H9 (cell line): ENCODE measurements at regions not wholly inside any gene's neighbourhood (a gene's known extent, or its start where the extent isn't known, plus 50 kb on each side); places are given as distances from the start of the nearest gene placed in this dataset.

ENCODE experiments used
- DNase-seq: peaks from one replicate; pipeline ENCODE4 v3.0.0-alpha.2; 2017
- H2AFZ ChIP-seq: one replicate; pipeline ENCODE4 v1.6.1; 2013; ENCODE audit warnings: mild to moderate bottlenecking, low read length, control low read depth, moderate library complexity
- H2AK5ac ChIP-seq: 2 replicates; pipeline ENCODE4 v1.6.1; 2013; ENCODE audit warnings: low read length, control low read depth, mixed read lengths; ENCODE audit not compliant: insufficient read length
- H2BK120ac ChIP-seq: one replicate; pipeline ENCODE4 v1.6.1; 2013; ENCODE audit warnings: low read depth, mild to moderate bottlenecking, low read length, control low read depth, inconsistent platforms; ENCODE audit not compliant: poor library complexity, severe bottlenecking
- H2BK12ac ChIP-seq: 2 replicates; pipeline ENCODE4 v1.6.1; 2013; ENCODE audit warnings: low read length, control low read depth, mixed read lengths, low read depth; ENCODE audit not compliant: insufficient read length
- H2BK15ac ChIP-seq: 2 replicates; pipeline ENCODE4 v1.6.1; 2013; ENCODE audit warnings: low read depth, low read length, control low read depth
- H2BK20ac ChIP-seq: one replicate; pipeline ENCODE4 v1.6.1; 2013; ENCODE audit warnings: low read depth, mild to moderate bottlenecking, low read length, control low read depth, inconsistent platforms; ENCODE audit not compliant: poor library complexity, severe bottlenecking
- H2BK5ac ChIP-seq: 2 replicates; pipeline ENCODE4 v1.6.1; 2013; ENCODE audit warnings: low read length, control low read depth, mixed read lengths; ENCODE audit not compliant: insufficient read length
- H3K14ac ChIP-seq: 2 replicates; pipeline ENCODE4 v1.6.1; 2013; ENCODE audit warnings: low read length, control low read depth; ENCODE audit not compliant: insufficient read depth
- H3K18ac ChIP-seq: 2 replicates; pipeline ENCODE4 v1.6.1; 2013; ENCODE audit warnings: low read depth, mild to moderate bottlenecking, mixed read lengths, low read length, control low read depth; ENCODE audit not compliant: insufficient read length
- H3K23ac ChIP-seq: 2 replicates; pipeline ENCODE4 v1.6.1; 2013; ENCODE audit warnings: low read length, control low read depth, mixed read lengths, low read depth; ENCODE audit not compliant: insufficient read length
- H3K23me2 ChIP-seq: 2 replicates; pipeline ENCODE4 v1.6.1; 2013; ENCODE audit warnings: low read depth, mild to moderate bottlenecking, mixed read lengths, low read length, control low read depth; ENCODE audit not compliant: insufficient read length, poor library complexity, severe bottlenecking
- H3K27ac ChIP-seq: 2 replicates; pipeline ENCODE4 v1.5.1; 2013; ENCODE audit warnings: low read length, control low read depth, mixed read lengths, low read depth; ENCODE audit not compliant: insufficient read length
- H3K27me3 ChIP-seq: 2 replicates; pipeline ENCODE4 v1.6.1; 2013; ENCODE audit warnings: low read length, control low read depth, inconsistent platforms; ENCODE audit not compliant: insufficient read depth
- H3K4ac ChIP-seq: 2 replicates; pipeline ENCODE4 v1.6.1; 2013; ENCODE audit warnings: low read depth, mild to moderate bottlenecking, control low read depth, inconsistent platforms, low read length, moderate library complexity
- H3K4me1 ChIP-seq: 2 replicates; pipeline ENCODE4 v1.6.1; 2013; ENCODE audit warnings: low read length, control low read depth, inconsistent platforms; ENCODE audit not compliant: insufficient read depth
- H3K4me2 ChIP-seq: 2 replicates; pipeline ENCODE4 v1.6.1; 2013; ENCODE audit warnings: low read length, control low read depth, mixed read lengths; ENCODE audit not compliant: insufficient read length, insufficient read depth
- H3K56ac ChIP-seq: 2 replicates; pipeline ENCODE4 v1.6.1; 2013; ENCODE audit warnings: low read depth, mild to moderate bottlenecking, mixed read lengths, low read length, control low read depth; ENCODE audit not compliant: insufficient read length
- H3K79me1 ChIP-seq: 2 replicates; pipeline ENCODE4 v1.6.1; 2013; ENCODE audit warnings: low read depth, mild to moderate bottlenecking, moderate library complexity, low read length, control low read depth, inconsistent platforms; ENCODE audit not compliant: insufficient read depth, poor library complexity, severe bottlenecking
- H3K79me2 ChIP-seq: 2 replicates; pipeline ENCODE4 v1.6.1; 2013; ENCODE audit warnings: low read length, control low read depth, inconsistent platforms; ENCODE audit not compliant: insufficient read depth
- H3K9ac ChIP-seq: 2 replicates; pipeline ENCODE4 v1.6.1; 2013; ENCODE audit warnings: low read length, control low read depth, mixed read lengths; ENCODE audit not compliant: insufficient read length; ENCODE audit errors: extremely low read depth
- H3K9me3 ChIP-seq: one replicate; pipeline ENCODE4 v1.6.1; 2013; ENCODE audit warnings: low read depth, low read length, inconsistent platforms; ENCODE audit not compliant: control insufficient read depth
- H3T11ph ChIP-seq: one replicate; pipeline ENCODE4 v1.6.1; 2013; ENCODE audit warnings: mild to moderate bottlenecking, low read length, control low read depth, inconsistent platforms
- H4K20me1 ChIP-seq: one replicate; pipeline ENCODE4 v1.6.1; 2013; ENCODE audit not compliant: control insufficient read depth, insufficient read length, insufficient read depth
- H4K5ac ChIP-seq: 2 replicates; pipeline ENCODE4 v1.6.1; 2013; ENCODE audit warnings: low read depth, mild to moderate bottlenecking, mixed read lengths, low read length, control low read depth; ENCODE audit not compliant: insufficient read length
- H4K8ac ChIP-seq: replicated peaks from 2 replicates; pipeline ENCODE4 v1.6.1; 2013; ENCODE audit warnings: low read length, control low read depth, mixed read lengths, low read depth; ENCODE audit not compliant: insufficient read length
- H4K91ac ChIP-seq: 2 replicates; pipeline ENCODE4 v1.6.1; 2013; ENCODE audit warnings: low read depth, mild to moderate bottlenecking, moderate library complexity, mixed read lengths, low read length, control low read depth; ENCODE audit not compliant: insufficient read length
- H3K27ac Mint-ChIP-seq, 3 experiments: 2 replicates in 2 of 3; 3 replicates in 1 of 3; pipeline ENCODE4 v1.8.0; 2020 to 2021; ENCODE audit warnings: mixed read lengths in 3 of 3, mild to moderate bottlenecking in 1 of 3, moderate library complexity in 1 of 3
- H3K27me3 Mint-ChIP-seq: 2 replicates; pipeline ENCODE4 v1.8.0; 2021; ENCODE audit warnings: low read depth, mild to moderate bottlenecking, moderate library complexity, mixed read lengths
- H3K36me3 Mint-ChIP-seq, 3 experiments: 2 replicates in 2 of 3; 3 replicates in 1 of 3; pipeline ENCODE4 v1.8.0; 2020 to 2021; ENCODE audit warnings: low read depth in 3 of 3, mixed read lengths in 3 of 3; ENCODE audit not compliant: insufficient read depth in 1 of 3
- H3K4me1 Mint-ChIP-seq, 2 experiments: 2 replicates each; pipeline ENCODE4 v1.8.0; 2020; ENCODE audit warnings: mixed read lengths in 2 of 2
- H3K4me3 Mint-ChIP-seq, 2 experiments: 2 replicates in 1 of 2; 3 replicates in 1 of 2; pipeline ENCODE4 v1.8.0; 2020 to 2021; ENCODE audit warnings: mild to moderate bottlenecking in 2 of 2, mixed read lengths in 2 of 2, moderate library complexity in 1 of 2
- H3K9me3 Mint-ChIP-seq, 2 experiments: 2 replicates in 1 of 2; 3 replicates in 1 of 2; pipeline ENCODE4 v1.8.0; 2020; ENCODE audit warnings: mild to moderate bottlenecking in 2 of 2, mixed read lengths in 2 of 2, moderate library complexity in 1 of 2
- CTCF ChIP-seq: fragments of 200-600 bp; sonication (generic); conservative IDR thresholded peaks from 3 replicates; pipeline ENCODE4 v1.8.0; 2021; ENCODE audit warnings: antibody characterized with exemption, mild to moderate bottlenecking
- WGBS: extraction: QIAGEN DNeasy Blood & Tissue Kit; methylation state at CpG from one replicate; pipeline ENCODE4 v1.1.7; 2013; ENCODE audit warnings: missing lambda C conversion rate, low lambda C conversion rate, mixed read lengths; ENCODE audit not compliant: insufficient read length; ENCODE audit errors: extremely low coverage; 5-methylcytosine and 5-hydroxymethylcytosine counted together

- H4K8ac ChIP-seq: no peak overlapping the region
- H3K4me1 ChIP-seq: no peaks in the 10 kb centered on the region
- H3K56ac ChIP-seq: no peak overlapping the region
- H3T11ph ChIP-seq: no peak overlapping the region
- no peaks in the 10 kb centered on the region for H3K23me2 ChIP-seq
- H2BK5ac ChIP-seq: no peak overlapping the region
- H4K20me1 ChIP-seq: no peaks in the 10 kb centered on the region
- H3K27me3 Mint-ChIP-seq: no peaks in the 10 kb centered on the region
- no peaks in the 10 kb centered on the region for H3K9me3 ChIP-seq
- H2BK120ac ChIP-seq: no peak overlapping the region
- no peak overlapping the region for H3K4ac ChIP-seq
- H3K9ac ChIP-seq: no peak overlapping the region
- H3K27me3 ChIP-seq: no peaks in the 10 kb centered on the region
- H3K36me3 Mint-ChIP-seq: peaks cover 0 to 4% (median 2%) of the 10 kb centered on the region in 3 experiments; a peak in 4 of 7 replicates
- no peak overlapping the region for H2BK20ac ChIP-seq
- peak overlapping the region in 2 of 3 experiments; percentile 50 to 69; a peak in 4 of 7 replicates for H3K27ac Mint-ChIP-seq
- H3K9me3 Mint-ChIP-seq: peaks cover 4 to 6% of the 10 kb centered on the region in 2 experiments; a peak in 4 of 5 replicates
- no peak overlapping the region for H3K18ac ChIP-seq
- no peaks in the 10 kb centered on the region for H3K79me2 ChIP-seq
- H4K91ac ChIP-seq: no peak overlapping the region
- no peak overlapping the region for H3K23ac ChIP-seq
- no peak overlapping the region for H2AK5ac ChIP-seq
- no peak overlapping the region for H2BK15ac ChIP-seq
- H3K4me1 Mint-ChIP-seq: peaks cover 41 to 42% of the 10 kb centered on the region in 2 experiments
- no peaks in the 10 kb centered on the region for H3K79me1 ChIP-seq
- DNase-seq: no peak
- H3K27ac ChIP-seq: no peak overlapping the region
- H2BK12ac ChIP-seq: no peak overlapping the region
- TF ChIP-seq CTCF: no peak
- no CpG with 5 or more reads among the region's 1 CpG for WGBS
- no peak overlapping the region for H3K4me3 Mint-ChIP-seq
- no peak overlapping the region for H4K5ac ChIP-seq
- no peak overlapping the region for H3K14ac ChIP-seq
- H3K4me2 ChIP-seq: no peak overlapping the region
- H2AFZ ChIP-seq: no peak overlapping the region
Observed at GRCh38 chr10:25724241-25724640, 209.8 kb upstream of the MYO3A start.
